ENCODE measurements at regions not wholly inside any gene's neighbourhood (a gene's known extent, or its start where the extent isn't known, plus 50 kb on each side); places are given as distances from the start of the nearest gene placed in this dataset.

DNA sequence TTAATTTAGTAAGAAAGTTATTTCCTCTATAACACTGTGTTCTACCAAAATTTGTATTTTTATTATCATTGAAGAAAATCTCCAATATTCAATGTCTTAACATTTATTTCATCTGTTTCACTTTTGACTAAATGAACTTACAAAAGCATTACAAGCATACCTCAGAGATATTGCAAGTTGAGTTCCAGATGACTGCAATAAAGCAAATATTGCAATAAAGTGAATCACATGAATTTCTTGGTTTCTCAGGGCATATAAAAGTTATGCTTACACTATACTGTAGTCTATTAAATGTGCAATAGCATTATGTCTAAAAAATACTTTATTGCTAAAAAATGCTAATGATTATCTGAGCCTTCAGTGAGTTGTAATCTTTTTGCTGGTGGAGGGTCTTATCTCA lies 78.3 kb downstream of the TTC32 start:
- TF ChIP-seq, protein P1, sequence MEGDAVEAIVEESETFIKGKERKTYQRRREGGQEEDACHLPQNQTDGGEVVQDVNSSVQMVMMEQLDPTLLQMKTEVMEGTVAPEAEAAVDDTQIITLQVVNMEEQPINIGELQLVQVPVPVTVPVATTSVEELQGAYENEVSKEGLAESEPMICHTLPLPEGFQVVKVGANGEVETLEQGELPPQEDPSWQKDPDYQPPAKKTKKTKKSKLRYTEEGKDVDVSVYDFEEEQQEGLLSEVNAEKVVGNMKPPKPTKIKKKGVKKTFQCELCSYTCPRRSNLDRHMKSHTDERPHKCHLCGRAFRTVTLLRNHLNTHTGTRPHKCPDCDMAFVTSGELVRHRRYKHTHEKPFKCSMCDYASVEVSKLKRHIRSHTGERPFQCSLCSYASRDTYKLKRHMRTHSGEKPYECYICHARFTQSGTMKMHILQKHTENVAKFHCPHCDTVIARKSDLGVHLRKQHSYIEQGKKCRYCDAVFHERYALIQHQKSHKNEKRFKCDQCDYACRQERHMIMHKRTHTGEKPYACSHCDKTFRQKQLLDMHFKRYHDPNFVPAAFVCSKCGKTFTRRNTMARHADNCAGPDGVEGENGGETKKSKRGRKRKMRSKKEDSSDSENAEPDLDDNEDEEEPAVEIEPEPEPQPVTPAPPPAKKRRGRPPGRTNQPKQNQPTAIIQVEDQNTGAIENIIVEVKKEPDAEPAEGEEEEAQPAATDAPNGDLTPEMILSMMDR (conservative IDR thresholded peaks at IDR 0.05; ENCODE audit: low read depth, low read length) = no peak
- no peak for TF ChIP-seq EZH2 (IDR thresholded peaks at IDR 0.05; ENCODE audit: borderline replicate concordance, low read depth, low read length, poor library complexity, severe bottlenecking)
